ENCODE measurements at regions not wholly inside any gene's neighbourhood (a gene's known extent, or its start where the extent isn't known, plus 50 kb on each side); places are given as distances from the start of the nearest gene placed in this dataset.
"Not testable (repeated sequence)": the region's sequence is repeated elsewhere in the genome, so short reads cannot be mapped to it uniquely, and the experiment has no call there.

DNA sequence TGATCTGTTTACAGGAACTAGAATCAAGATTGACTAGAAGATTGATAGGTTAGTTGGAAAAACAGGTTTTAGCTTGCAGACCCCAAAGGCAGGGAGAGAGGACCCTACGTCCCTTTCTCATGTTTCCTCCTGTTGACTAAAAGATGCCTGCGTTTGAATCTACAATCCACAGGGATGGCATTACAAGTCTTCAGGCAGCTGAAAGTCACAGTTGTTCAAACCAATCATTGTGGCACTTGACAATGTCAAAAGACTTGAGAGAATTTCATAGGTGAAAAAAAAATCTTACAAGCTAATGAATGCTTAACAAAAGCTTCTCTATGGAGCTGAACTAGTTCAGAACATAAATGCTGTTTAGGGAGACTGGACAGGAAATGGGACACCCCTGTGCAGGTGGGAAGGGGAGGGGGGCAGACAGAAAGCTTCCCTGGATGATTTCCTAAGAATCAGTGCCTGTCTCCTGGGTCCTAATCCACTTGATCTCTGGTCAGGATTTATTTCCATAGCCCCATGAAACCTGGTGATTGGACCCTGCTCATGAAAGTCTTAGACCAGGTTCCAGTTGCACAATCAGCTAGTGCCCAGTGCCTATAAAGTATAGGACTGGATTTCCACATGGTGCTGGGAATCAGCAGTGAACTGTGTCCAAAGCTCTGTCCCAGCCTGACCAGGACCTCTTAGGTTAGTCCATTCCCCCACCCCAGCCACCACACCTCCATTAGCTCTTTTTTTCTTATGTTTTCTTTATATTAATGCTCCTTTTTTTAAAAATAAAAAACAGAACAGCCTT is 91.6 kb upstream of the BCAR3 start:
- no peak for DNase-seq

GRCh38 chr1:93771843-93772242 is 90.2 kb upstream of the BCAR3 start:
- peak; percentile 34 for DNase-seq

DNA sequence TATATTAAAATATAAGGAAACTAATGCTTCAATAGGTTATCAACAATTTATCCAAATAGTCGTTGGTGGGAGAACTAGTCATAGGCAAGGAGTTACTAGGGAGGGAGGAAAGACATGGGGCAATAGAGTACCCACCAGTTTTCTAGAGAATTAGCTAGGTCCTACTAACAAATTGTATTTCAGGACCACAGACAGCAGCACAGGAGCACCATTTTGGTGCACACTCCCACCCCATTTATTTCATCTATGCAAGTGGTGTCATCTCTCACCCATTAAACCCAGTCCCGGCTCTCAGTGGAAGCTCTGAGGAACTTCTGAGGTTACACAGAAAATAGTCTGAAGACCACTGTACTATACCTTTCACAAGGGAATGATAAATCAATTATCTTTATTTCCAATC is 89.0 kb upstream of the BCAR3 start:
- no peak for DNase-seq

DNA sequence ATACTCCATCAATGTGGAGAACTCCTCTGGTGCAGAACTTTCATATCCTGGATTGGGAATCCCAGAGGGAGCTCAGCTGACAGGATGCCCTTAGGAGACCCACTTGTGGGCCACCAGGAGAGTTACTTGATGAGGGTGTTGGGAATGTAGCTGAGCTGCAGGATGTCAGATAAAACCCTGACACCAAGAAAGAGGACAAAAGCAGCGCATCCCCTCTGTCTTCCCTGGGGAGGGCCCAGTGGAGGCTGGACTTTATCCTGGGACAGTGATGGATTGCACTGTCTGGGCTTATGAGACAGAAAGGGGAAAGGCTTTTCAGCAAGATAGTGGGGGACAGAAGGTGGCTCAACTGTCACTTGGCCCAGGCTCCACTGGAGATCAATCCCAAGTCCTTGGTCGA is 88.1 kb upstream of the BCAR3 start:
- DNase-seq, result no peak

- DNase-seq, result peak; percentile 32
These were observed 86.8 kb upstream of the BCAR3 start for GRCh38 chr1:93768380-93768863.

DNA sequence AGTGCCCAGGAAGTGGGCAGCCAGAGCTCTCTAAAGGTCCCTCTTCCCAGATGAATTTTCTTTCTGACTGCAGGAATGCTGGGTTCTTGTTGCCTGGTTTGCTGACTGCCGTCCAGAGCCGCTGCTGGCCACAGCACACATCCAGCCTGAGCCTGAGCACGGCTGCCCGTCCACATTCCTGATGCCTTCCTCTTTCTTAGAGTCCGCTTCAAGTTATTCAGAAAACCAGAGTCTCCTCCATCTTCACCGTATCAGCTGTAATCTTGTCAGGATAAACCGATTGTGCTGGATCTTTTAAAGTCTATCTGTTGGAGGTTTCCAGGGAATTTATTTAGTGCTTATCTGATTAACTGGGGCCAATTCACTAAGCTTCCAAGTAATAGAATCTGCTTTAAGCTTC is 84.8 kb upstream of the BCAR3 start:
- no peak for DNase-seq

GRCh38 chr1:93765099-93765498 is 83.5 kb upstream of the BCAR3 start:
- no peak for DNase-seq

GRCh38 chr1:93764366-93764750 is 82.7 kb upstream of the BCAR3 start:
- DNase-seq, result no peak

DNA sequence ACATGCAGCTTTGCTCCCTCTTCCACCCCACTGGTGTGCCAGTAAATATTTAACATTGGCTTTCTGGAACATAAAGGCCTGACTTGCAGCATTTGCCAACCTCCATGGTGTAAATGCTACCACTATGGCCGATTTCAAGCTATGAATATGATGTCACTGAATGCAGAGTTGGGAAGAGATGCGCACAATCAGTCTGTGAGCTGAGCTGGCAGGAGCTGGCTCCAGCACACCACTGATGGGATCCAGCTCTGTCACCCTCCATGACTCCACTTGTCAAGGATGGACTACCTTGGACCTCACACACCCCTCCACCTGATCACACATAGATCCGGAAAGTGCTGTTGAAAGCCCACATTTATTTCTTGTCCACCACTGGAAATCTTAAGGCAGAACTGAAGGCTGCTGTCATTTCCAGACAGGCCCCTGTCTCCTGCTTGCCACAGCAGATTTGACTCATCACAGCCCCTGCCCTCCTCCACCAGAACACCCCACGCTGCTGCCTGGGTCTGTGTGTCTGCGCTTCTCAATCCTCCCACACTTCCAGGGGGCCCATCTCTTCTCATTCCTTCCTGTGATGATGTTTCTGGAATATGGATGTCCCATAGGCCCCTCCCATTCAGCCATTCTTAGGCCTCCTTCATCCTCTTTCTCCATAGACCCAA is 82.2 kb upstream of the BCAR3 start:
- DNase-seq, result no peak

DNA sequence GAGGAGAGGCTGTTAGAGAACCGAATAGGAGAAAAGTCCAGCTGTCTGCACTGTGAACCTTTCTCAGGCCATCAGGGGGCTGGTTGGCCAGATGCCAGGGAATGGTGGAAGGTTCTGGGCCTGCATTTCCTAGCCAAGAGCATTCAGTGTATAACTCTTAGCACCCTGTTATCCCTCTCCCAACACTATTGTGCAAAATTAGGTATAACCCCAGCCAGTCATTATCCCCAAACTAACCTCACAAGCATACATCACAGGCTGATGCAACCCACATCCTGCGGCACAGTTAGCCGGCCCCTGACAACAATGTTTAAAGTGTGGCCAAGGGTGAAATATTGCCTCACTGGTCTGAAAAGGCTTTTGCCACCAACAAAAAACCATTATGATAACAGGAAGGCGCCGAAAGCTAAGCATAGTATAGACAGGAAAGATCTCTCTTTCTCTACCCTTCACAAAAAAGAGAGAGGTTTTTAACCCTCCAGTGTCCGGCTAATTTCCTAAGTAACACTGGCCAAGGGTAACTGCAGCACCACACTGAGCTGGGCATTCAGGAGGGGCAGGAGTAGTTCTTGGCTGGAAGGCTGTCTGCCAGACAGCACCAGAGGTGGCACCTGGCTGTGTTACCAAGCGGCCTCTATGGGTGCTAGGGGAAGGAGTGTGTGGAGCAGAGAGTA is 77.3 kb upstream of the BCAR3 start:
- peak; percentile 9 for DNase-seq

DNA sequence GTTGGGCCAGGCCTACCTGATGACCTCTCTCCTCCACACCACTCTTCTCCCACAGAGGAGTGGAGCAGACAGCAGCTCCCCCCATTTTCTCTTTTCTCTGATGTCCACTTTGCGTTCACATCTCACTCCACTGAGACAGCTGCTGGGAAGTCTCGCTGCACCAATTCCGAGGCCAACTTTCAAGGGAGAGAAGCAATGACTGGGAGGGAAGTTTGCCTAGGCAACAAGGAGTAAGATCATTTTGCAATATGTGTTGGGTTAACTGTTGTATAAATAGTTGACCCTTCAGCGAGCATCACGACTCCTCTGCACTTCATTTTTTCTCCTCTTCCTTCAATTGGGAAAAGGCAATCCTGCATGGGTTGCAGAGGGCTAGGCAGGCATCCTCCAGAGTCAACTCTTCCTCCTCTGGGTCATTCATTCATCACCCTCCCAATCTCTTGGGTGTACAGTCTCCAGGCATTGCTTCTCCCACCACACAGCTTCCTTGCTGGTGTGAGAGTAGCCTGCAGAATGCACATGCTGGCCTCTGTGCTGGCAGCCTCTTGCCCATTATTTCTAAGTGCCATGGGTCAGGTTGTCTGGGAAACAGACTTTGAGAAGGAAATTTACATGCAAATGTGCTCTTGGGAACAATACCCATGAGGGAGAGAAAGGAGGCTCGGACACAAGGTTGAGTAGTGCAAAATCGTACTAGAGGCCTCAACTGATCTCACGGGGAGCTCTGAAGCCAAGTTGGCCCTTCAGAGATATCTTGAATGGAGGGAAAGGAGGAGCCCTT is 75.8 kb upstream of the BCAR3 start:
- no peak for DNase-seq

DNA sequence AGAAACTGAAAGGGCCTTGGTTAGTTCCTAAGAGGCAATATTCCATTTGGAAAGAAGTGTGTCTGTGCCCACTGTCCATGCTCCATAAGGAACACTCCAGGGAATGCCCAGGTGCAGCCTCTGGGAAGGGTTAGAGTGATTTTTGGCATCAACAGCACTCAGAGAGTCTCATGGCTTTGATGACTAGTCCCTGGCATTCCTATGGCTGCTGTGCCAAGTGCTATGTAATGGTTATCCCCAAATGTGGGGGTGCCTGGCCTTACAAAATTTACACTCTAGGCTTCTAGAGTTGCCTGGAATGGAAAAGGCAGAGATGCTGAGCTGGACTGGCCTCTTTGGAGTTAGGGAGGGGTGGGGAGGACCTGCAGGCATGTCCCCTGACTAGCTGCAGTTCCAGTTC is 75.0 kb upstream of the BCAR3 start:
- DNase-seq, result no peak

DNA sequence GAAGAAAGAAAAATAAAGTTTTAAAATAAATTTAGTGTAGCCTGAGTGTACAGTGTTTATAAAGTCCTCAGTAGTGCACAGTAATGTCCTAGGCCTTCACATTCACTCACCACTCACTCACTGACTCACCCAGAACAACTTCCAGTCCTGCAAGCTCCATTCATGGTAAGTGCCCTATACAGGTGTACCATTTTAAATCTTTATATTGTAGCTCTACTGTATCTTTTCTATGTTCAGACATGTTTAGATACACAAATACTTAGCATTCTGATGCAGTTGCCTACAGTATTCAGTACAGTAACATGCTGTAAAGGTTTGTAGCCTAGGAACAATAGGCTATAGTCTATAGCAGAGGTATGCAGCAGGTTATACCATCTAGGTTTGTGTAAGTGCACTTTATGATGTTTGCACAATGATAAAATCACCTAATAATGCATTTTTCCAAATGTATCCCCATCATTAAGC is 73.6 kb upstream of the BCAR3 start:
- not testable (repeated sequence) for DNase-seq

DNA sequence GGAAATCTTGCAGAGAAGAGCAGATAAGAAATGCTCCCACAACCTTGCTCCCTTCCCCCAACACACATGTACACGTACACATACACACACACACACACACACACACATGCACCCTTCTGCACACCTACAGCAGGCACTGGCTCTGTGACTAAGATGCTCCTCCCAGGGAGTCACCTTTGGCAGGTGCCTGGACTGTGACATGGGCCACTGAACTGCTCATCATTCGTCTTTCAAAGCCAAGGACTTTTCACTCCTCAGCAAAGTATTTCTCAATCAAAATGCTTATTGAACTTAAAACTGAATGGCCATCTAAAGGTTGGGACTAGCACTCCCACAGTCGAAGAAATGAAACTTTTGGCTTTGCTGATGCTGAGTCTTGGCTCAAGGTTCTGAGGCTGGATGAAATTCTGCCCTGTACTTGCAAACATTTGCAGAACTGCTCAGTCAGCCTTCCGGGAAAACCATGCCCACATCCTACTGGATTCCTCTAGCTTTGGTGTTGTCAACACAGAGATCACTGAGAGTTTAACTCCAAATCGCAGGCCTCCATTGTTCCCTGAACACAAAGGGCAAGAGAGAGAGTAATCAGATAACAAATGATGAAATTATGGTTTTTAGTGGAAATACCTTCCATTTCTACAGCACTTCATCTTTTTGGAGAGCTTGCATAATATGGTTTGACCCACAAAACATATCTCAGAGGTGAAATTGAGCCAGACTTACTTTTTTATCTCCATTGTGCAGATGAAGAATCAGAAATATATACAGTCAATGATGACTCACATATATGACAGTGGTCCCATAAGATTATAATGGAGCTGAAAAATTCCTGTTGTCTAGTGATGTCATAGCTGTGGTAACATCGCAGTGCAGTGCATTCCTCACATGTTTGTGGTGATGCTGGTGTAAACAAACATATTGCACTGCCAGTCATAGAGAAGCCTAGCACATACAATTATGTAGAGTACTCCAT is 72.4 kb upstream of the BCAR3 start:
- DNase-seq, result no peak

DNA sequence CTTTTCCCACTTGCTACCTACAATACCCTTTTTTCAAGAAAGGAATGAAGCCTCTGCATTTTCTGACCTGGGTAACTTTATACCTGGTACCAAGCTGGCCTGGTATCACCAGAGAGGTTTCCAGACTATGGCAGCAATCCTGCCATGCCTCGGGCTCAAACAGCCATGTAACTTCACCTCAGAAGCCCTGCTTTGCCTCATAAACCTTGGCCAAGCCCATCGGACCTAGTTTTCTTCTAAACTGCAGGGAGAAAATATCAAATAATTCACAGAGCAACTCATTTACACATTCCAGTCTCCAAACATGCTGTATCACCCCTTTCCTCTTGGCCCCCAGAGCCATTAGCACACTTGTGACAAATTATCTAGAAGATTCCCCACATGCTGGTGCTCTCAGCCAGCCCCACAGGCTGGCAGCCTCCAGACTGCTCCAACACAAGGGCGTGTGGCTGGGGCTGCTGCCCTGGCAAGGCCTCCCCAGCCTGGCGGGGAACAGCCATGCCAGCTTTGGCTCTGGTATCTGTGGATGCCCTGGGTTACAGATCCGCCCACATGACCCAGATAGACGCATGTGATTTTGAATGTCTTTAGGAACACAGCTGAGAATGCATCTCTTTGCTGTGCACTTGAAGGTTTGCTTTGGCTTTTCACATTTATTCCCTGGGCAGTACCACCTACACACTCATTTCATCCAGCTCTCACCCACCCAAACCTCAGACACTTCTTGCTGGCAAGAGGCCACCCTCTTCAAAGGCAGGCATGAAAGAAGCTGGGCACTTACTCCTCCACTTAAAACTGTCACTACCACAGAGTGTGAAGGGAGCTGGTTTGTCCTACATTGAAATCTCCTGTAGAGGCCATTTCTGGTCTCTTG is 70.0 kb upstream of the BCAR3 start:
- DNase-seq, result no peak

DNA sequence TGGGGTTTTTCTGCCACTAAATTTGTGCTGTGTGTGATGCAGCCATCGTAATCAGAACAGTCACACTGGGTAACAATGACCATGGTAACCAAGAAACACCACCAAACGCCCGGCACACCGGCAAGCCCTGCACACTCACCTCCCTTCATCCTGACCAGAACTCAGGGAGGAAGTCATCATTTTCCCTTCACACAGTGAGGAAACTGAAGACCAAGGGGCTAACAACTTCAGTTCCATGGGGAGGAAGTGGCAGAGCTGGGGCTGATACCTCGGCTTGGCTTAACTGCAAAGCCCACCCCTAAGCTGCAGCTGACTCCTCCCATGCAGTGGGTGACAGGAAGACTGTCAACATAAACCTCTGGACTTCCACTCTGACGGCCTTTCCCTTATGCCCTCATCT is 69.3 kb upstream of the BCAR3 start:
- DNase-seq, result no peak

DNA sequence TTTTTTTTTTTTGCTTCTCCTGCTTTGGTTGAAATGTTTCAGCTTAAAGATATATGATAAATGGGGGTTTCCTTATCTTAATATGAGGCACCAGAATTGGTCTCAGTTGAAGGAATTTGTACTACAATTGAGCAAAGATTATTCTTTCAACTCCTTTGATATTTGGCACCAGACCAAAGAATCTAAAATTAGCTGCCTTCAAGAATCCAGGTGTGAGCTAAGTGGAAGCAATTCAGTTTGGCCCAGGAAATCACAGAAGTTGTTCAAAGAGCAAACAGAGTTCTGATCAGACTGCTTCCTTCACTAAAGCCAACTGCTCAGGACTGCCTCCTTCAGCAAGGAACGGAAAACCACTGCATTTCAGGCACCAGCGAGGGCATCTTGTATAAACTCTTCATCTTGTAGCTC is 68.3 kb upstream of the BCAR3 start:
- peak; percentile 50 for DNase-seq

GRCh38 chr1:93749487-93749886 is 67.8 kb upstream of the BCAR3 start:
- no peak for DNase-seq

GRCh38 chr1:93746021-93746812 is 64.6 kb upstream of the BCAR3 start:
- no peak for DNase-seq
